HCT116 (cell line): ENCODE measurements at regions not wholly inside any gene's neighbourhood (a gene's known extent, or its start where the extent isn't known, plus 50 kb on each side); places are given as distances from the start of the nearest gene placed in this dataset.

ENCODE experiments used
- ATAC-seq: fragments of 200-7000 bp; cut with Tn5 transposase; 2 replicates; pipeline ENCODE4 v1.9.1; 2020; ENCODE audit warnings: mild to moderate bottlenecking, moderate library complexity
- BruUV-seq: library from RNA; stranded (reverse); fragments of 400-500 nt; replicated peaks from 2 replicates; lab custom pipeline; 2021; lab: Mats Ljungman, UMichigan
- CTCF ChIA-PET: fragments of 300-600 bp; sonication (Branson Sonifier 250); formaldehyde crosslinking; loops from one replicate; lab custom pipeline; 2021; ENCODE audit warnings: antibody characterized with exemption; lab: Charles Lee
- POLR2A ChIA-PET: fragments of 300-600, 350-600 bp; sonication (Branson Sonifier 250); formaldehyde crosslinking; loops from one replicate; lab custom pipeline; 2021; ENCODE audit warnings: antibody characterized with exemption; lab: Charles Lee
- RAD21 ChIA-PET, 2 experiments: fragments of 300-600 bp; sonication (Branson Sonifier 250); formaldehyde crosslinking; loops; one replicate each; lab custom pipeline; 2023; ENCODE audit warnings: low total read pairs in 2 of 2; ENCODE audit not compliant: uncharacterized antibody in 2 of 2, unreplicated experiment in 2 of 2, low non-redundant PET in 1 of 2; lab: Charles Lee
- DNase-seq: peaks from one replicate; pipeline ENCODE4 v3.0.0-alpha.2; 2010; ENCODE audit warnings: low read depth, low spot score
- H2AFZ ChIP-seq: fragments of 200-600 bp; shearing (Covaris generic), sonication (generic); 2 replicates; pipeline ENCODE4 v1.6.1; 2017; ENCODE audit warnings: low read depth, mixed run types, mixed read lengths, antibody characterized with exemption, low read length; ENCODE audit not compliant: poor library complexity, severe bottlenecking
- H3K27ac ChIP-seq: 2 replicates; pipeline ENCODE4 v1.5.1; 2012; ENCODE audit warnings: low read depth, low read length
- H3K27me3 ChIP-seq: fragments of 200-600 bp; sonication (generic); 2 replicates; pipeline ENCODE4 v1.6.1; 2016; ENCODE audit warnings: mixed run types, low read length, mixed read lengths; ENCODE audit not compliant: insufficient read depth
- H3K36me3 ChIP-seq, 2 experiments: fragments of 200-500 bp in 1 of 2; fragments of 200-600 bp in 1 of 2; sonication (Bioruptor generic) in 1 of 2; sonication (generic) in 1 of 2; 2 replicates each; pipeline versions ENCODE4 v1.5.1 to v1.6.1; 2014 to 2016; ENCODE audit warnings: low read length in 2 of 2, inconsistent platforms in 1 of 2, mixed read lengths in 1 of 2, mixed run types in 1 of 2; ENCODE audit not compliant: insufficient read depth in 2 of 2, control insufficient read depth in 1 of 2
- H3K4me1 ChIP-seq, 2 experiments: fragments of 200-600 bp in 1 of 2; sonication (generic) in 1 of 2; 2 replicates each; pipeline versions ENCODE4 v1.5.1 to v1.6.1; 2012 to 2017; ENCODE audit warnings: low read length in 2 of 2, inconsistent platforms in 1 of 2, mild to moderate bottlenecking in 1 of 2, mixed read lengths in 1 of 2, mixed run types in 1 of 2, moderate library complexity in 1 of 2; ENCODE audit not compliant: insufficient read depth in 2 of 2, control insufficient read depth in 1 of 2
- H3K4me2 ChIP-seq: fragments of 200-600 bp; sonication (generic); 2 replicates; pipeline ENCODE4 v1.6.1; 2017; ENCODE audit warnings: mixed run types, low read length, mixed read lengths
- H3K4me3 ChIP-seq, 2 experiments: fragments of 200-600 bp in 1 of 2; sonication (generic) in 1 of 2; replicated peaks in 1 of 2; 2 replicates each; pipeline ENCODE4 v1.5.1; 2011 to 2016; ENCODE audit warnings: low read length in 2 of 2, control low read depth in 1 of 2, low read depth in 1 of 2, mild to moderate bottlenecking in 1 of 2, mixed read lengths in 1 of 2, mixed run types in 1 of 2
- H3K79me2 ChIP-seq: fragments of 200-600 bp; sonication (generic); 2 replicates; pipeline ENCODE4 v1.6.1; 2017; ENCODE audit warnings: mild to moderate bottlenecking, mixed run types, low read length, moderate library complexity, mixed read lengths; ENCODE audit not compliant: insufficient read depth
- H3K9ac ChIP-seq: fragments of 200-600 bp; sonication (generic); 2 replicates; pipeline ENCODE4 v1.6.1; 2016; ENCODE audit warnings: low read length, mixed read lengths
- H3K9me2 ChIP-seq: fragments of 200-600 bp; sonication (generic), shearing (Covaris generic); 2 replicates; pipeline ENCODE4 v1.6.1; 2017; ENCODE audit warnings: mixed run types, mild to moderate bottlenecking, moderate library complexity; ENCODE audit not compliant: insufficient read depth
- H3K9me3 ChIP-seq, 2 experiments: fragments of 200-500 bp in 1 of 2; fragments of 200-600 bp in 1 of 2; sonication (Bioruptor generic) in 1 of 2; sonication (generic) in 1 of 2; 2 replicates each; pipeline ENCODE4 v1.6.1; 2014 to 2017; ENCODE audit warnings: low read length in 2 of 2, mixed read lengths in 2 of 2, inconsistent platforms in 1 of 2, low read depth in 1 of 2, mild to moderate bottlenecking in 1 of 2, mixed run types in 1 of 2, moderate library complexity in 1 of 2; ENCODE audit not compliant: control insufficient read depth in 1 of 2, insufficient read depth in 1 of 2
- H4K20me1 ChIP-seq: fragments of 200-600 bp; sonication (generic), shearing (Covaris generic); 2 replicates; pipeline ENCODE4 v1.6.1; 2017; ENCODE audit warnings: mixed run types, mild to moderate bottlenecking, moderate library complexity; ENCODE audit not compliant: insufficient read depth
- CBX3 ChIP-seq: IDR thresholded peaks from 2 replicates; pipeline ENCODE4 v1.6.1; 2012; ENCODE audit warnings: low read depth
- CEBPB ChIP-seq: IDR thresholded peaks from 2 replicates; pipeline ENCODE4 v1.6.1; 2012; ENCODE audit warnings: low read depth
- CTCF ChIP-seq, 3 experiments: fragments of 200-600 bp in 1 of 3; sonication (generic) in 1 of 3; IDR thresholded peaks in 2 of 3; conservative IDR thresholded peaks in 1 of 3; 2 replicates each; pipeline ENCODE4 v1.5.1; 2012 to 2017; ENCODE audit warnings: low read depth in 2 of 3, low read length in 2 of 3, antibody characterized with exemption in 1 of 3, borderline replicate concordance in 1 of 3, control low read depth in 1 of 3, mild to moderate bottlenecking in 1 of 3, mixed read lengths in 1 of 3, mixed run types in 1 of 3, moderate library complexity in 1 of 3; ENCODE audit not compliant: insufficient read depth in 1 of 3
- EZH2 ChIP-seq: fragments of 200-600 bp; sonication (generic); IDR thresholded peaks from 2 replicates; pipeline ENCODE4 v1.6.1; 2017; ENCODE audit warnings: antibody characterized with exemption, mixed run types
- FOSL1 ChIP-seq: IDR thresholded peaks from 2 replicates; pipeline ENCODE4 v1.6.1; 2012; ENCODE audit warnings: low read depth
- MAX ChIP-seq: IDR thresholded peaks from 2 replicates; pipeline ENCODE4 v1.6.1; 2012
- POLR2AphosphoS5 ChIP-seq: IDR thresholded peaks from 2 replicates; pipeline ENCODE4 v1.6.1; 2011; ENCODE audit warnings: mild to moderate bottlenecking, low read depth, low read length, moderate library complexity
- RAD21 ChIP-seq: IDR thresholded peaks from 2 replicates; pipeline ENCODE4 v1.6.1; 2012; ENCODE audit warnings: low read depth, mild to moderate bottlenecking
- TCF7L2 ChIP-seq: IDR thresholded peaks from 2 replicates; pipeline ENCODE4 v1.7.0; 2011; ENCODE audit warnings: borderline replicate concordance, inconsistent platforms; ENCODE audit not compliant: insufficient read depth, insufficient read length; ENCODE audit errors: extremely low read depth
- YY1 ChIP-seq: IDR thresholded peaks from 2 replicates; pipeline ENCODE4 v1.6.1; 2011; ENCODE audit warnings: low read length, low read depth, moderate library complexity, mild to moderate bottlenecking; ENCODE audit not compliant: insufficient replicate concordance; ENCODE audit errors: extremely low read depth
- ZBTB33 ChIP-seq: IDR thresholded peaks from 2 replicates; pipeline ENCODE4 v1.6.1; 2011; ENCODE audit warnings: mild to moderate bottlenecking, low read length, moderate library complexity; ENCODE audit not compliant: insufficient replicate concordance; ENCODE audit errors: extremely low read depth
- ZFX ChIP-seq: fragments of 450-650 bp; IDR thresholded peaks from 2 replicates; pipeline ENCODE4 v1.6.1; 2017
- intact Hi-C: fragments of 100-400 bp; cut with micrococcal nuclease; formaldehyde crosslinking; loops from 2 replicates; pipeline ENCODE4 v1.10.0; 2022

GRCh38 chr2:16192416-16193216, 252.3 kb downstream of the MYCN start:
- no peak for TF ChIP-seq EZH2
- Histone ChIP-seq H3K79me2 (no peaks in the 10 kb centered on the region), H3K9me2 (no peaks in the 10 kb centered on the region), H3K9ac (no peak overlapping the region), H3K4me1 (peaks cover 4 to 9% of the 10 kb centered on the region in 2 experiments; a peak in 2 of 4 replicates), H4K20me1 (no peaks in the 10 kb centered on the region), H3K27ac (no peak overlapping the region), H3K4me3 (no peak overlapping the region), H3K36me3 (no peaks in the 10 kb centered on the region), H3K9me3 (no peaks in the 10 kb centered on the region), H2AFZ (no peak overlapping the region), H3K27me3 (0 out of 2 replicates have a peak, but pooled peaks cover 8% of the 10 kb centered on the region), H3K4me2 (no peak overlapping the region)
- intact Hi-C loops, result no loop called here
- ChIA-PET POLR2A (no interaction called here), CTCF (no interaction called here), RAD21 (no interaction called here)
- ATAC-seq (no peak), DNase-seq (no peak)
- no TSS peak for BruUV-seq

- POLR2A ChIA-PET, result no interaction called here
- RAD21 ChIA-PET, result no interaction called here
- H3K27ac ChIP-seq, result no peak overlapping the region
- TF ChIP-seq ZFX (no peak), FOSL1 (no peak), MAX (no peak), TCF7L2 (no peak), YY1 (no peak), CEBPB (no peak), POLR2AphosphoS5 (no peak), CTCF (IDR thresholded peaks at IDR 0.05 in 2 of 3, conservative IDR thresholded peaks at IDR 0.05 in 1 of 3; ENCODE audit: borderline replicate concordance in 1 of 3, insufficient read depth in 1 of 3, low read depth in 2 of 3, low read length in 2 of 3) (no peak), CBX3 (no peak), RAD21 (no peak), ZBTB33 (no peak)
- no peaks in the 10 kb centered on the region for H3K36me3 ChIP-seq
- H2AFZ ChIP-seq, result no peak overlapping the region
- peaks cover 13% of the 10 kb centered on the region; the same call in 1 of the 2 replicates for H3K27me3 ChIP-seq
- CTCF ChIA-PET, result interaction anchor here (1.4 kb wide), 1 partner anchor 27 kb away, joined by 3 read pairs; no protein-coding TSS in a partner anchor
- BruUV-seq, result no TSS peak
- DNase-seq (no peak), ATAC-seq (no peak)
- H3K4me3 ChIP-seq, result no peak overlapping the region
- intact Hi-C loops, result no loop called here
- no peaks in the 10 kb centered on the region for H3K9me3 ChIP-seq
- no peaks in the 10 kb centered on the region for H4K20me1 ChIP-seq
- H3K9me2 ChIP-seq, result no peaks in the 10 kb centered on the region
- H3K4me2 ChIP-seq, result no peak overlapping the region
- no peak overlapping the region for H3K9ac ChIP-seq
- H3K4me1 ChIP-seq, result no peaks in the 10 kb centered on the region
- H3K79me2 ChIP-seq, result no peaks in the 10 kb centered on the region
Measured at GRCh38 chr2:16191431-16192200, 251.3 kb downstream of the MYCN start.
